Gastroesophageal sphincter (tissue), 3 donors: ENCODE measurements at regions not wholly inside any gene's neighbourhood (a gene's known extent, or its start where the extent isn't known, plus 50 kb on each side); places are given as distances from the start of the nearest gene placed in this dataset.

Experiments used
- CTCF ChIP-seq, 4 experiments: fragments of 200-600 bp in 2 of 4; fragments of 450-650 bp in 2 of 4; sonication (generic) in 1 of 4; IDR thresholded peaks; one replicate each; pipeline ENCODE4 v1.5.1; 2017 to 2019; ENCODE audit warnings: antibody characterized with exemption in 4 of 4, mild to moderate bottlenecking in 2 of 4, moderate library complexity in 2 of 4
- POLR2A ChIP-seq, 2 donors: fragments of 450-650 bp; IDR thresholded peaks; one replicate each; pipeline ENCODE4 v1.6.1; 2017; ENCODE audit warnings: antibody characterized with exemption in 2 of 2, mild to moderate bottlenecking in 2 of 2, moderate library complexity in 1 of 2

GRCh38 chr6:74937936-74938335 lies 267.9 kb downstream of the COL12A1 start:
- TF ChIP-seq CTCF (IDR thresholded peaks at IDR 0.05) (no peak), POLR2A (IDR thresholded peaks at IDR 0.05) (no peak)
